ENCODE measurements at regions not wholly inside any gene's neighbourhood (a gene's known extent, or its start where the extent isn't known, plus 50 kb on each side); places are given as distances from the start of the nearest gene placed in this dataset.

DNA sequence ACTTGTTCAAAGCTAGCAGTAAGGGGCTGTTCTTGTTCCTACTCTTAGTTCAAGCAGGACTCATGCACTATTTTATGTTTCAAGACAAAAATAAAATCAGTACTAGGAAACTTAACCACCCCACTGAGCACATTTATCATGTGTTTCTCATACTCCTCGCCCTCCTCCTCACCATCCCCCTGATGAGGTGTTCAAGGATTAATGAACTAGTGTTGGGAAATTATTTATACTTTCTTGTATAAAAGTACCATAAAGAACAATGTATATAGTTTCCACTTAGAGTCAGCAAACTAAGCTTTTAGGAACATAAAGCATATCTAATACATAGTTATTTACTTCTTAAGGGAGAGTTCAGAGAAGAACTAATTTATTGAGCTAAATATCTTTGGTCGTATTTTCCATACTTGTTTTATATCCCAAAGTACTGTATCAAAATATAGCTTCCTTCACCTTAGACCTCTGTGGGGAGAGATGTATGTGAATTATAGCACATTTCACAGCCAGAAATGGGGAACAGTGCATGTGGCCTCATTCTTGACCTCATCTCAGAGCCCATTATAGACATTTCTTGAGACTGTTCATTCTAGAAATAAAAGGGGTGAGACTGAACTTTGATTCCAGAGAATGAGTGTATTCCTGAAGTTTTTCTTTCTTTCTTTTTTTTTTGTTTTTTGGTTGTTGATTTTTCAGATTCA is 326.5 kb upstream of the MAP3K7 start:
- Histone ChIP-seq H3K9me3 (ENCODE audit: low read length) (no peaks in the 10 kb centered on the region), H3K9ac (ENCODE audit: low read length) (no peak overlapping the region), H3K4me2 (ENCODE audit: low read length) (no peak overlapping the region), H3K27me3 (ENCODE audit: insufficient read depth, low read depth, low read length) (no peaks in the 10 kb centered on the region), H3K9me2 (ENCODE audit: insufficient read depth, low read length) (no peaks in the 10 kb centered on the region), H3K4me3 (ENCODE audit: low read length) (no peak overlapping the region), H3K27ac (ENCODE audit: low read length) (no peak overlapping the region), H3K36me3 (ENCODE audit: insufficient read depth, low read length) (no peaks in the 10 kb centered on the region), H4K20me1 (ENCODE audit: insufficient read depth) (no peaks in the 10 kb centered on the region), H3F3A (ENCODE audit: insufficient read depth, low read length, poor library complexity, severe bottlenecking) (no peaks in the 10 kb centered on the region), H3K79me2 (replicated peaks; ENCODE audit: insufficient read depth, low read length) (no peaks in the 10 kb centered on the region), H2AFZ (ENCODE audit: low read depth, low read length) (no peak overlapping the region)
- no peak for TF ChIP-seq RAD21 (conservative IDR thresholded peaks at IDR 0.05)

GRCh38 chr6:90911642-90912041 is 324.8 kb upstream of the MAP3K7 start:
- Histone ChIP-seq H3K4me3 (ENCODE audit: low read length) (no peak overlapping the region), H3K27ac (ENCODE audit: low read length) (no peak overlapping the region), H3F3A (ENCODE audit: insufficient read depth, low read length, poor library complexity, severe bottlenecking) (no peaks in the 10 kb centered on the region), H3K9me2 (ENCODE audit: insufficient read depth, low read length) (no peaks in the 10 kb centered on the region), H3K79me2 (replicated peaks; ENCODE audit: insufficient read depth, low read length) (no peaks in the 10 kb centered on the region), H3K27me3 (ENCODE audit: insufficient read depth, low read depth, low read length) (no peaks in the 10 kb centered on the region), H3K9me3 (ENCODE audit: low read length) (no peaks in the 10 kb centered on the region), H2AFZ (ENCODE audit: low read depth, low read length) (no peak overlapping the region), H3K36me3 (ENCODE audit: insufficient read depth, low read length) (no peaks in the 10 kb centered on the region), H4K20me1 (ENCODE audit: insufficient read depth) (no peaks in the 10 kb centered on the region), H3K9ac (ENCODE audit: low read length) (no peak overlapping the region), H3K4me2 (ENCODE audit: low read length) (no peak overlapping the region)
- TF ChIP-seq EZH2 (IDR thresholded peaks at IDR 0.05; ENCODE audit: borderline replicate concordance, insufficient read depth, low read length, poor library complexity, severe bottlenecking) (no peak), RAD21 (conservative IDR thresholded peaks at IDR 0.05) (no peak), MXI1 (conservative IDR thresholded peaks at IDR 0.05; ENCODE audit: poor library complexity, severe bottlenecking) (no peak), TAF1 (IDR thresholded peaks at IDR 0.05; ENCODE audit: low read depth) (no peak), SMC3 (conservative IDR thresholded peaks at IDR 0.05; ENCODE audit: poor library complexity) (no peak), POLR2AphosphoS5 (IDR thresholded peaks at IDR 0.05) (no peak), EP300 (conservative IDR thresholded peaks at IDR 0.05; ENCODE audit: poor library complexity, severe bottlenecking) (no peak)
- TF ChIP-seq, protein P1, sequence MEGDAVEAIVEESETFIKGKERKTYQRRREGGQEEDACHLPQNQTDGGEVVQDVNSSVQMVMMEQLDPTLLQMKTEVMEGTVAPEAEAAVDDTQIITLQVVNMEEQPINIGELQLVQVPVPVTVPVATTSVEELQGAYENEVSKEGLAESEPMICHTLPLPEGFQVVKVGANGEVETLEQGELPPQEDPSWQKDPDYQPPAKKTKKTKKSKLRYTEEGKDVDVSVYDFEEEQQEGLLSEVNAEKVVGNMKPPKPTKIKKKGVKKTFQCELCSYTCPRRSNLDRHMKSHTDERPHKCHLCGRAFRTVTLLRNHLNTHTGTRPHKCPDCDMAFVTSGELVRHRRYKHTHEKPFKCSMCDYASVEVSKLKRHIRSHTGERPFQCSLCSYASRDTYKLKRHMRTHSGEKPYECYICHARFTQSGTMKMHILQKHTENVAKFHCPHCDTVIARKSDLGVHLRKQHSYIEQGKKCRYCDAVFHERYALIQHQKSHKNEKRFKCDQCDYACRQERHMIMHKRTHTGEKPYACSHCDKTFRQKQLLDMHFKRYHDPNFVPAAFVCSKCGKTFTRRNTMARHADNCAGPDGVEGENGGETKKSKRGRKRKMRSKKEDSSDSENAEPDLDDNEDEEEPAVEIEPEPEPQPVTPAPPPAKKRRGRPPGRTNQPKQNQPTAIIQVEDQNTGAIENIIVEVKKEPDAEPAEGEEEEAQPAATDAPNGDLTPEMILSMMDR (IDR thresholded peaks at IDR 0.05; ENCODE audit: poor library complexity, severe bottlenecking): no peak
- TF ChIP-seq, protein P2, sequence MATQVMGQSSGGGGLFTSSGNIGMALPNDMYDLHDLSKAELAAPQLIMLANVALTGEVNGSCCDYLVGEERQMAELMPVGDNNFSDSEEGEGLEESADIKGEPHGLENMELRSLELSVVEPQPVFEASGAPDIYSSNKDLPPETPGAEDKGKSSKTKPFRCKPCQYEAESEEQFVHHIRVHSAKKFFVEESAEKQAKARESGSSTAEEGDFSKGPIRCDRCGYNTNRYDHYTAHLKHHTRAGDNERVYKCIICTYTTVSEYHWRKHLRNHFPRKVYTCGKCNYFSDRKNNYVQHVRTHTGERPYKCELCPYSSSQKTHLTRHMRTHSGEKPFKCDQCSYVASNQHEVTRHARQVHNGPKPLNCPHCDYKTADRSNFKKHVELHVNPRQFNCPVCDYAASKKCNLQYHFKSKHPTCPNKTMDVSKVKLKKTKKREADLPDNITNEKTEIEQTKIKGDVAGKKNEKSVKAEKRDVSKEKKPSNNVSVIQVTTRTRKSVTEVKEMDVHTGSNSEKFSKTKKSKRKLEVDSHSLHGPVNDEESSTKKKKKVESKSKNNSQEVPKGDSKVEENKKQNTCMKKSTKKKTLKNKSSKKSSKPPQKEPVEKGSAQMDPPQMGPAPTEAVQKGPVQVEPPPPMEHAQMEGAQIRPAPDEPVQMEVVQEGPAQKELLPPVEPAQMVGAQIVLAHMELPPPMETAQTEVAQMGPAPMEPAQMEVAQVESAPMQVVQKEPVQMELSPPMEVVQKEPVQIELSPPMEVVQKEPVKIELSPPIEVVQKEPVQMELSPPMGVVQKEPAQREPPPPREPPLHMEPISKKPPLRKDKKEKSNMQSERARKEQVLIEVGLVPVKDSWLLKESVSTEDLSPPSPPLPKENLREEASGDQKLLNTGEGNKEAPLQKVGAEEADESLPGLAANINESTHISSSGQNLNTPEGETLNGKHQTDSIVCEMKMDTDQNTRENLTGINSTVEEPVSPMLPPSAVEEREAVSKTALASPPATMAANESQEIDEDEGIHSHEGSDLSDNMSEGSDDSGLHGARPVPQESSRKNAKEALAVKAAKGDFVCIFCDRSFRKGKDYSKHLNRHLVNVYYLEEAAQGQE (IDR thresholded peaks at IDR 0.05; ENCODE audit: borderline replicate concordance): no peak
